ENCODE measurements at regions not wholly inside any gene's neighbourhood (a gene's known extent, or its start where the extent isn't known, plus 50 kb on each side); places are given as distances from the start of the nearest gene placed in this dataset.

- no peak for DNase-seq (ENCODE audit: low read depth)
Measured at GRCh38 chrX:17922303-17922702, 61.2 kb upstream of the RAI2 start.

- DNase-seq (ENCODE audit: low read depth), result no peak
Measured at GRCh38 chrX:17919896-17920446, 58.9 kb upstream of the RAI2 start.

GRCh38 chrX:17917945-17918577 lies 57.0 kb upstream of the RAI2 start:
- DNase-seq (ENCODE audit: low read depth), result no peak

GRCh38 chrX:17913801-17914200 lies 52.7 kb upstream of the RAI2 start:
- no peak for DNase-seq (ENCODE audit: low read depth)
